Psoas muscle (tissue), 7 donors: ENCODE measurements at regions not wholly inside any gene's neighbourhood (a gene's known extent, or its start where the extent isn't known, plus 50 kb on each side); places are given as distances from the start of the nearest gene placed in this dataset.
"Not testable (repeated sequence)": the region's sequence is repeated elsewhere in the genome, so short reads cannot be mapped to it uniquely, and the experiment has no call there.

Source experiments
- ATAC-seq, 4 donors: fragments of 200-7000 bp; cut with Tn5 transposase; one replicate each; pipeline ENCODE4 v1.9.1; 2020; ENCODE audit warnings: moderate library complexity in 3 of 4, mild to moderate bottlenecking in 2 of 4
- DNase-seq, 2 donors: peaks; one replicate each; pipeline ENCODE4 v3.0.0-alpha.2; 2020
- H3K27ac ChIP-seq: fragments of 200-600 bp; one replicate; pipeline ENCODE4 v1.8.0; 2022
- H3K27me3 ChIP-seq, 3 donors: fragments of 200-600 bp in 1 of 3; one replicate each; pipeline versions ENCODE4 v1.6.1 to v1.8.0; 2013 to 2022; ENCODE audit warnings: low read length in 2 of 3, mild to moderate bottlenecking in 2 of 3, moderate library complexity in 1 of 3; ENCODE audit not compliant: insufficient read depth in 3 of 3
- H3K36me3 ChIP-seq, 2 donors: fragments of 200-600 bp in 1 of 2; one replicate each; pipeline versions ENCODE4 v1.6.1 to v1.8.0; 2013 to 2022; ENCODE audit warnings: low read depth in 1 of 2, mild to moderate bottlenecking in 1 of 2, moderate library complexity in 1 of 2; ENCODE audit not compliant: insufficient read depth in 1 of 2
- H3K4me1 ChIP-seq: fragments of 200-600 bp; one replicate; pipeline ENCODE4 v1.8.0; 2022
- H3K4me3 ChIP-seq: fragments of 200-600 bp; one replicate; pipeline ENCODE4 v1.8.0; 2022; ENCODE audit warnings: mild to moderate bottlenecking
- H3K9me3 ChIP-seq: fragments of 200-600 bp; one replicate; pipeline ENCODE4 v1.8.0; 2022
- CTCF ChIP-seq: fragments of 200-600 bp; IDR thresholded peaks from one replicate; pipeline ENCODE4 v1.8.0; 2022; ENCODE audit warnings: antibody characterized with exemption
- WGBS, 3 donors: extraction: QIAGEN DNeasy Blood & Tissue Kit; methylation state at CpG; one replicate each; pipeline versions ENCODE4 v1.1.6 to v1.1.7; 2013; 5-methylcytosine and 5-hydroxymethylcytosine counted together
- intact Hi-C, 2 donors: fragments of 100-400 bp; cut with DNase I; formaldehyde crosslinking; loops; one replicate each; pipeline versions ENCODE4 v1.11.0 to v1.14.2; 2022
- donor health status: healthy with polysubstance abuse.
- donor health status: DM: no; HTN: no; CAD: no; lungs with moderate emphysema.
- donor health status: Bipolar disorder and iron deficiency.
- donor health status: healthy.
- donor health status: DM: yes; HTN: yes; CAD: no.
- donor health status: DM: no; HTN: no; CAD: no.
- donor health status: DM: yes; HTN: yes; CAD: no.

GRCh38 chr15:77834276-77834990, 201.7 kb upstream of the LINGO1 start:
- DNase-seq (peak in 1 of 2 donors; percentile 7), ATAC-seq (no peak)
- Histone ChIP-seq H3K4me3 (no peak overlapping the region), H3K9me3 (no peaks in the 10 kb centered on the region), H3K4me1 (no peaks in the 10 kb centered on the region), H3K27me3 (peaks cover 0 to 19% (median 0%) of the 10 kb centered on the region in 3 donors), H3K36me3 (no peaks in the 10 kb centered on the region), H3K27ac (no peak overlapping the region)
- 95 to 97% (median 97%) methylated on average over 7 of the region's 7 CpGs for WGBS, 3 donors
- intact Hi-C loops: no loop called here
- no peak for TF ChIP-seq CTCF

GRCh38 chr15:77832874-77833273, 200.2 kb upstream of the LINGO1 start:
- ATAC-seq: no peak
- intact Hi-C loops: no loop called here

GRCh38 chr15:77831986-77832385, 199.3 kb upstream of the LINGO1 start:
- Histone ChIP-seq H3K4me1 (no peaks in the 10 kb centered on the region), H3K27ac (no peak overlapping the region), H3K27me3 (peaks cover 0 to 9% (median 0%) of the 10 kb centered on the region in 3 donors), H3K36me3 (no peaks in the 10 kb centered on the region), H3K9me3 (no peaks in the 10 kb centered on the region), H3K4me3 (no peak overlapping the region)
- ATAC-seq (no peak), DNase-seq (peak in 1 of 2 donors; percentile 10)
- no peak for TF ChIP-seq CTCF
- intact Hi-C loops: no loop called here
- WGBS, 3 donors: 55 to 73% (median 60%) methylated on average over 4 of the region's 4 CpGs

More at GRCh38 chr15:77832874-77833273, 200.2 kb upstream of the LINGO1 start:
- Histone ChIP-seq H3K36me3 (no peaks in the 10 kb centered on the region), H3K9me3 (no peaks in the 10 kb centered on the region), H3K27ac (no peak overlapping the region), H3K27me3 (peaks cover 0 to 13% (median 0%) of the 10 kb centered on the region in 3 donors), H3K4me1 (no peaks in the 10 kb centered on the region), H3K4me3 (no peak overlapping the region)
- TF ChIP-seq CTCF: no peak
- no peak for DNase-seq
- 81 to 85% (median 84%) methylated on average over 2 of the region's 2 CpGs for WGBS, 3 donors

- H3K4me3 ChIP-seq: no peak overlapping the region
- TF ChIP-seq CTCF: no peak
- H3K4me1 ChIP-seq: no peaks in the 10 kb centered on the region
- intact Hi-C loops: no loop called here
- peak in 1 of 2 donors; percentile 25 for DNase-seq
- ATAC-seq: no peak
- H3K27me3 ChIP-seq: peaks cover 0 to 4% (median 0%) of the 10 kb centered on the region in 3 donors
- H3K27ac ChIP-seq: no peak overlapping the region
- 36 to 56% (median 47%) methylated on average over 5 of the region's 5 CpGs for WGBS, 3 donors
- H3K9me3 ChIP-seq: no peaks in the 10 kb centered on the region
- H3K36me3 ChIP-seq: no peaks in the 10 kb centered on the region
Observed at GRCh38 chr15:77830051-77830468, 197.3 kb upstream of the LINGO1 start.

DNA sequence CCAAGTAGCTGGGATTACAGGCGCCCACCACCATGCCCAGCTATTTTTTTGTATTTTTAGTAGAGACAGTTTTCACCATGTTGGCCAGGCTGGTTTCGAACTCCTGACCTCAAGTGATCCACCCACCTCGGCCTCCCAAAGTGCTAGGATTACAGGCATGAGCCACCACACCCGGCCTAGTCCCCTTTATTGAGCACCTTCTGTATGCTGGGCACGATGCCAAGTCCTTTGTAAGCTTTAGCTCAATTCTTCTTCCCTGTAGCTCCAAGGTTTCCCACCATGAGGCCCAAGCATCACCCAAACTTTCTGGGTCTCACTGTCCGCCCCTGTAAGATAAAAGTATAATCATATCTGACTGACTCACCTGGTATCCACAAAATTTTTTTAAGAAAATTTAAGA, 196.6 kb upstream of the LINGO1 start:
- H3K27me3 ChIP-seq, H3K4me3 ChIP-seq, H3K36me3 ChIP-seq, H3K27ac ChIP-seq, intact Hi-C loops, ATAC-seq, DNase-seq, H3K4me1 ChIP-seq, H3K9me3 ChIP-seq: not testable (repeated sequence)
- WGBS, 3 donors: 86 to 88% (median 86%) methylated on average over 6 of the region's 6 CpGs
